HG03159 (cell line): ENCODE measurements at regions not wholly inside any gene's neighbourhood (a gene's known extent, or its start where the extent isn't known, plus 50 kb on each side); places are given as distances from the start of the nearest gene placed in this dataset.
"Not testable (repeated sequence)": the region's sequence is repeated elsewhere in the genome, so short reads cannot be mapped to it uniquely, and the experiment has no call there.

Source experiments
- ATAC-seq: cut with Tn5 transposase; IDR thresholded peaks from one replicate; pipeline ENCODE4 v1.9.1; 2021; ENCODE audit warnings: mild to moderate bottlenecking, moderate library complexity; ENCODE audit not compliant: unreplicated experiment

DNA sequence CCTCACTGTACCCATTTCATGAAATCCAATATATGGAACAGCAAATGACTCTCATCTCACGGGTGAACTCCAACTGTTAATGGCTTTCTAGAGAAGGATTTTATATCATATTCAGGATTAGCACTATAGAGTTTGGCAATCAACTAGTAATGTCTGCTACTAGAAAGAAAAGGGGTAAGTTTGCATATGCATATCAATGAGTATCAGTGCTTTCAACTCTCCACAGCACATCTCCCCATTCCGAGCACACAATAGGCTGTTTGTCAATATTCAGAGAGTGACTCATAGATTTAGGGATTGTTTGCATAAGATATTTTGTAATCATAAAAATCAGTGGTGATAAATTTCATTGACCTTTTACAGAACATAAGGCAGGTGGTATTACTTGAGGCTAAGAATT, 163.2 kb upstream of the LMCD1 start:
- no peak for ATAC-seq

DNA sequence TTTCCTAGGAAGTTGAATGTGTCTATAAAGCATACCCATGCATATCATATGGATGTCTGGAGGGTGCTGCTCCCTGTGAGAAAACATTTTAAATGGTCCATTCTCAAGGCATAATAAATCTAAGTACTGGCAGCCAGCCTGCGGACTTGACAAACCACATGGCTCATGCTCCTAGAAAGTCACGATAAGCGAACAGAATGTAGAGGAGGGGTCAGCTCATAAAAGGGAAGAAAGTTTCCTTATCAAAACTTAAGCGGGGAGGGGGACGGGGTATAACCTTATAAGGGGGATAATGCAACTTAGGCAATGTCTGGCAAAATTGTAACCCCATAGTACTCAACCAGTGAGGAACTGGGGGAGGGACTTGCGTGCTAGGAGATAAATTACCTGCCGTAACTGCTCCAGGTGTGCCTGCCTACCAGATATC, 159.8 kb upstream of the LMCD1 start:
- no peak for ATAC-seq

DNA sequence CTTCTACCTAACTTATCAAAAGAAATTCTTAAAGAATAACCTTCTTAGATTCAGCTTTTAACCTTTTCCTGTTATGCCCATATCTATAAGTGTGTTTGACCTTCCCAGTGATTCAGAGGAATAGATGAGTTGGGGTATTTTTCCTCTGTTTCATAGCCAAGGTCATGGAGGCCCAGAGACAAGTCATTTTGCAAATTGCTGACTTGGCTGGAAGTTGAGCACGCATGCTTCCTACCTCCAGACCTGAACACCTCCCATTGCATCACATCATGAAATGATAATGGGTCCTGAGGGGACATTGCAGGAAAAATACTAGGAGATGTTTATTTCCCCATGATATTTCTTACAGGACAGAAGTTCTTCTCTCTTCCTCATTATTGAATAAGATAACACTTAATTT, 158.6 kb upstream of the LMCD1 start:
- no peak for ATAC-seq

DNA sequence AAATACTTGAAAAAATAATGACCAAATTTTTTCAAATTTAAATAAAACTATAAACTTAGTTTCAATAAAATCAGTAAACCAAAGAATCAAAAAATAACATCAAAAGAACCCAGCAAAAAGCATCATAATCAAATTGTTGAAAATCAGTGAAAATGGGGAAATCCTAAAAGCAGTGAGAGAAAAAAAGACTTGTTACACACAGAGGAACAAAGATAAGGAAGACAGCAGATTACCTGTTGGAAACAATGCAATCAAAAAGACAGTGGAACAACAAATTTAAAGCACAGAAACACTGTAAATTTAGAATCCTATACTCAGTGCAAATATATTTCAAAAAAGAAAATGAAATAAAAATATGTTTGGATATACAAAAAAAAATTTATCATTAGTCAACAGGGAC, 156.2 kb upstream of the LMCD1 start:
- ATAC-seq = no peak

DNA sequence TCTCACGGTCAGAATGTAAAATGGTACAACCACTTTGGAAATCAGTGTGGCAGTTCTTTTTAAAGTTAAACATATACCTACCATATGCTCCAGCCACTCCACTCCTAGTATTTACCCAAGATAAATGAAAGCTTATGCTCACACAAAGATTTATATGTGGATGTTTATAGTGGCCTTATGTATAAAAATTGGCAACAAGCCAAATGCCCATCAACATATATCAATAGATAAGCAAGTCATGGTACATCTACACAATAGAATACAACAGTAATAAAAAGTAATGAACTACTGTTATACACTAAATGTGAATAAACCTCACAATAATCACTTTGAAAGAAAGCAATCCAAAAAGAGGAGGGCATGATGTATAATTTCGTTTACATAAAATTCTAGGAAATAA, 153.5 kb upstream of the LMCD1 start:
- no peak for ATAC-seq

DNA sequence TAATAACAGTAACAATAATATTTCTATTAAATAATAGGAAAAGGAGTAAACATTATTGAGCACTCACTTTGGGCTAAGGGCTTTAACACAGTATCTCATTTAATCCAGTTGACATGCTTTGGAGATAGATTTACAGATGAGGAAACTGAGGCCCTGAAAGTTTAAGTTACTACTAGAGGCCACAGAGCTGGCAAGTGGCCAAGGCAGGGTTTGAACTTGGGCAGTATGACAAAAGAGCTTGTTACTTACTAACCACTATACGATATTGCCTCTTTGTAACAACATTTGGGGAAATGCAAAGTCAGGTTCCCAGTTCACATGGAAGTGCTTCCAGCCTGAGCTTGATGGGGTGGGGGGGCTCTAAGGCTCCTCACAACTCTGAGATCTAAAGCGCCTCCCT, 149.1 kb upstream of the LMCD1 start:
- no peak for ATAC-seq

DNA sequence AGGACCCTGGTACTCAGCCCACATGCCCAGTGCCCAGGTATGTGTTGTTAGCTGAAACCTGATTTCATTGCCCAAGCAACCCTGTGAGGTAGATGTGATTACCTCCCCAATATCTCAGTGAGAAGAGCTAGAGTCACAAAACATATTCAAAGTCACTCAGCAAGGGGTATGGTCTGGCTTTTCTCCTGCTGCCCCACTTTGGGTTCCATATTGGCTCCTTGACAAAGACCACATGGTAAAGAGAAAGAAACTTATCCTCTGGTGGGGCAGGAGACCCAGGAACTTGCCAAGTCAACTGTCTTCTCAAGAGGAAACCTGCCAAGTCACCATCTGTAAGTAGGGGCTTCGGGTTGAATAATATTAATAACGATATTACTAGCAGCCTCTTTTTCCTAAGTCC, 148.3 kb upstream of the LMCD1 start:
- no peak for ATAC-seq

DNA sequence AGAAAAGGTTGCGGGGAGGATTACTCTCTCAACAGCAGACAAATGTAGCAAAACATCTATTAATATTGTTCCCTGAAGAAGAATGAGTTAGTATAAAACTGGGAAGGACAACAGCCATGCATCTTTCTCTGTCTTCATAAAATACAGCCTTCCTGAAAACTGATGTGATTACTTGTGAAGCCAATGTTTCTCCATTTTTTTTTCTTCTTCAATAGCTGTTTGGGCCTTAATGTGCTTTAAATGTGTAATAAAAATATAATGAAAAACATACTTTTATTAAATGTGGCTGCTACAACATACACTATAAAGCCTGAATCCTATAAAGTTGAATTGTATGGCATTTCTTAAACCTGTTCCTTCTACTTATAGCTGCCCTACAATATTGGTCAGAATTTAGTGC, 146.3 kb upstream of the LMCD1 start:
- no peak for ATAC-seq

DNA sequence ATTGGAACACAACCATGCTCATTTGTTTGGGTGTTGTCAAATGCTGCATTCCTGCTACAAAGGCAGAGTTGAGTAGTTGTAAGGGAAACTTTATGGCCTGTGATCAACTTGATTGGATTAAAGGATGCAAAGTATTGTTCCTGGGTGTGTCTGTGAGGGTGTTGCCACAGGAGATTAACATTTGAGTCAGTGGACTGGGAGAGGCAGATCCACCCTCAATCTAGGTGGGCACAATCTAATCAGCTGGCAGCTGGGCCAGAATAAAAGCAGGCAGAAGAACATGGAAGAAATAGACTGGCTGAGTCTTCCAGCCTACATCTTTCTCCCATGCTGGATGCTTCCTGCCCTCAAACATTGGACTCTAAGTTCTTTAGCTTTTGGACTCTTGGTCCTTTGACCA, 145.6 kb upstream of the LMCD1 start:
- not testable (repeated sequence) for ATAC-seq

DNA sequence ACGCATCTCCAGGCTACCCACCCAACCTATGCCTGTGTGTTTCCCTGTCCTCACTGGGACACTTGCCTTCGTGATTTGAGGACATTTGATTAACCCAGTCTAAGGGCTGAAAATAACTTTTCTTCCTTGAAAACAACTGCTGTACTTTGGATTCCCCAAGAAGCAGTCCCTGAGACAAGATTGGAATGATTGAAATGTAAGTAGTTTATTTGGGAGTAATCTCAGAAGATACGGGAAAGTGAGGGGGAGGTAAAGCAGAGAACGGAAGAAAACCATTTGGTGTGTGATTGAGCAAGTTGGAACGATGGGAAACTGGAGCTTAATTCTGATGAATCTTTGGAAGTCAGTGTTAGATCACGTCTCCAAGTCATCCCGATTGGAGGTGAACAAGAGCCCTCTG, 143.8 kb upstream of the LMCD1 start:
- no peak for ATAC-seq

DNA sequence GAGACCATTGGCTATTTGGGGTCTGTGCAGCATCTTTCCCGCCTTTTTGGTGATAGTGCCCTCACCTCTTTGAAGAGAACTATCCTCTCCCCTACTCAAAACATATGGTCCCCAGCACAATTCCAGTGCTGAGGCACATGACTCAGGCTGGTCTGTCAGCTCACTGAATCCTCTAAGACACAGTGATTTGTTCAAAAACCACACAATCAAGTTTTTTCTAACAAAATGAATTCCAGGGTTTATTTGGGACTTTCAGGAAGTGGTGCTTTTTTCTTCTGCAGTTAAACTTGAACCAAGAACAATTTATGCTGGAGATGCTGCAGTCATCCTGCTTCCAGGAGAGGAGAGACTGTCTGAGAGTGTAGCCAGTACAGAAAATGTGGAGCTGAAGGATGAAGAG, 142.5 kb upstream of the LMCD1 start:
- no peak for ATAC-seq

DNA sequence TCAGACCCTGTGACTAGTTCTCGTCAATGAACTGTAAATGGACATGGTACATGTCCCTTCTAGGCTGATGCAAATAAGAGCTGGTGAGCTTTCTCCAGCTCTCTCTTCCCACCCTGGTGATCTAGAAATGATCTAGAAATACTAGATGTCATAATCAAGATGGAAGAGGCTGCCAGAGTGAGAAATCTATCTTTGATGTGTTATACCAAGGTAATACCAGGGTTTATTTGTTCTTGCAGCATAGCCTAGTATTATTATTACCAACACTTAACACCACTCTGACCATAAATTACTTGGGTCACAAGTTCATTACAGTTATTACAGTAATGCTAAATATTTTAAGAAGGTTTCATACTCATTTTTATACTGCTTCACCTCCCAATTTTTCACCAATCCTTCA, 138.4 kb upstream of the LMCD1 start:
- no peak for ATAC-seq

DNA sequence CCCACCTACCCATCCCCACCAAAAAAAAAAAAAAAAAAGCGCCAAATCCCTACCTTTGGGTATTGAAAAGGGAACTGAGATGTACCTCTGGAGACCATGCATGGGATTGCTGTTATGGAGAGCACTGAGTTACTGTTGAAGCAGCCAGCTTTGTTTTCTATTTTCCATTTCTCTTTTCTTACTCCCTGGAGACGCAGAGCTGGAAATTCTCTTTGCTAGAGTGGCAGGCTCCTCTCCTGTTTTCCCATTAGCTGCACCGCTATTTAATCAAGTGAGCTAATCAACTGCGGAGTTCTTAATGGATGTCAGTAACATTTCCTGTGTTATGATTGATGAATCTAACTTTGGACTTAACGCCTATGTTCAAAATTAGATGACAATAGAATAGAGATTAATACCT, 136.1 kb upstream of the LMCD1 start:
- ATAC-seq = no peak

DNA sequence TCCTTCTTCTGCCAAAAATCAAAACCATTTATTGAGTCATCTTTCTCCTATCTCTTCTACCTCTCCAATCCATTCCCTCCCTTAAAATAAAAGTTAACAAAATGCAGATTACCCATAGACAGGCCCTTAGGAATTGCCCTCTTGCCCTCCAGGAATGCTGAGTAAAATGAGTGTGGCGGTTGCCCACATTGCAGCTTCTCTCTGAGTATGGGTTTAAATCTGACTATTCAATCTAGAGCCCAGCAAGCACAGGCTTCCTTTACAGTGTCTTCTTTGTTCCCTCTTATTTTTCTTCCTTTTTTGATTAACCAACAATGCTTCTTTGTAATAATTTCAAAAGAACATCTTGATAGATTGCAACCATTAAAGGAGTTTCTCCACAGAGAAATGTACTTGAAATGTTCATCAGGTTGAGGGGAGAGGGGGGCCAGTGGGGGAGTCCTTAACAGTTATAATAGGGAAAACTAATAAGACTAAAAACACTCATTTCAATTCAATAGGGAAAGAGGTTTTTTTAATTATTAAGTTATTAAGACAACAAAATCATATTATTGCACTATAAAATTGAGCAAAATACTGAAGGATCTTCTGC, 135.3 kb upstream of the LMCD1 start:
- ATAC-seq = no peak

DNA sequence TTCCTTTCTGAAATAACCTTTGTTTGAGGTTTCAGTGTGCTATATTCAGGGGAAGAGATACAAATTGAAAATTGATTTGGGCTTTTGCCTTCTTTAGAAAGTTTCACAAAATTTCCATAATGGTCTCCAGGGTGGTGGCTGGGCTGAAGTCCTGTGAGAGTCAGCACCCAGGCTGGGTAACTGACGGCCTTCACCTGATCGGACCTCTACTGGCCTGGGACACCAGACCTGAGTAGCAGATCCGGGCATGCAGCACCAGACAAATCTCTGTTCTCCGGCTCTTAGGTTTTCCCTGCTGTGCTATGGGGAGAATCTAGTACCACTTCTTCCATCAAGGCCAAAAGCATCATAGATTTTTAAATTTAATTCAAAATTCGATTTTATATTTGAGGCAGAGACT, 133.0 kb upstream of the LMCD1 start:
- ATAC-seq = no peak

DNA sequence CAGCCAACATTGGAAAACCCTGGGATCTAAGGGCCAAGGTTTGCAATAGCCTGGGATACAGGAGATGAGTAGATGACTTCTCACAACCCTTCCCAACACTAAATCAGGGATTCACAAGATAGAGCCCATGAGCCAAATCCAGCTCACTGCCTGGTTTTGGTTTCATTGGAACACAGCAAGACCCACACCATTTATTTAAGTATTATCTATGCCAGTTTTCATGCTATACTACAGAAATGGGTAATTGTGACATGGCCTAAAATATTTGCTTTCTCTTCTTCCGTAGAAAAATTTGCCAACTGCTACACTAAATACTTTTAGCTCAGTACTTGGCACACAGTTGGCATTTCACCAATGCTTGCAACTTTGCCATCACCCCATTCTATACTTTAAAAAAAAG, 132.0 kb upstream of the LMCD1 start:
- ATAC-seq = no peak

DNA sequence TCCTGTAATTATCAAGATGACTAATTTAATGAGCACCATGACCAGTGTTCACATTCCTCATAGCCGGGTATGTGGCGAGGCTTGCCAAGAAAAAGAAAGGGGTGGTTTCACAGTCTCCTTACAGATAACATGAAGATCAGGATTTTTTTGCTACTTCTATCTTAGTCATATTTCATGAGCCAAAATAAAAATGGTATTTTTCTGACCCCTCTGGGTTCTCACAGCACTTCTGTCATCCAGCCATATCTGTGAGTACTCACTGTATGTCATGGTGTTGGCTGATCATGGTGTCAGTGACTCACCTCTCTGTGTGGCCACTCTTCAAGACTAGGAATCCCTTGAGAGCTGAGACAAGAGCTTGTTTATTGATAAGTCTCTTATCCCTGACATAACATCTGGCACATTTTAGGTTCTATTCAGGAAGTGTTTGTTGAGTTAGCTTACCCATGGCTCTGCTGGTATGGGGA, 130.5 kb upstream of the LMCD1 start:
- ATAC-seq = no peak

DNA sequence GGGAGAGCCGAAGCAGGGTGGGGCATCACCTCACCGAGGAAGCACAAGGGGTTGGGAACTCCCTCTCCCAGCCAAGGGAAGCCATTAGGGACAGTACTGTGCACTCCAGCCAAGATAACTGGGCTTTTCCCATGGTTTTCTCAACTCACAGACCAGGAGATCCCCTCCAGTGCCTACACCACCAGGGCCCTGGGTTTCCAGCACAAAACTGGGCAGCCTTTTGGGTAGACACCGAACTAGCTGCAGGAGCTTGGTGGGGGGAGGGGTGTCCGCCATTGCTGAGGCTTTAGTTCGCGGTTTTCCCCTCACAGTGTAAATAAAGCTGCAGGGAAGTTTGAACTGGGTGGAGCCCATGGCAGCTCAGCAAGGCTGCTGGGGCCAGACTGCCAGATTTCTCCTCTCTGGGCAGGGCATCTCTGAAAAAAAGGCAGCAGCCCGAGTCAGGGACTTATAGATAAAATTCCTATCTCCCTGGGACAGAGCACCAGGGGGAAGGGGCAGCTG, 129.6 kb upstream of the LMCD1 start:
- ATAC-seq = no peak

DNA sequence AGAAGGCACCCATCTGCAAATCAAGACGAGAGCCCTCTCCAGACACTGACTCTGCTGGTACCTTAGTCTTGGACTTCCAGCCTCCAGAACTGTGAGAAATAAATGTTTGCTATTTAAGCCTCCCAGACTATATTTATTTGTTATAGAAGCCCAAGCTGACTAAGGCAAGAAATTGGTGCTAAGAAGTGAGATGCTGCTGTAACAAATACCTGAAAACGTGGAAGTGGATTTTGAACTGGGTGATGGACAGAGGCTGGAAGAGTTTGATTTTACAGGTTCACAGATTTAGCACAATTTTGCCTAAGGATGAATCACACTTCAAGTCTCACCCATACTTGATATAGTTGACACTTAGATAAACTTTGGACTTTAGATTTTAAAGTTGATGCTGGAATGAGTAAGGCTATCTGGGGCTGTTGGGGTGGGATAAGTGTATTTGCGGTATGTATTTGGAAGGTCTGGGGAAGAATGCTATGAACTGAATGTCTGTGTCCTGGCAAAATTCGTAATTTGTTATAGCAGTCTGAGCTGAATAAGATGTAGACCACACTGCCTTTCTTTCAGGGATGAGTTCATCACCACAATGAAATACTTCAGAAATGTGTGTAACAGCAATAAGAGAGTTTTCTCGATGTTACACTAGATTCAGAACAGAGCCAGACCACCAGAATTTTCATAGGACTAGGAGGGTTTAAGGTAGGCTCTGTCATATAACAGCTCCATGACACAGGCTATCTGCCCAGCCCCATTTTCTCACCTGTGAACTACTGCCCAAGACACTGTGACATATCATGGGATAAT, 120.5 kb upstream of the LMCD1 start:
- ATAC-seq = no peak

DNA sequence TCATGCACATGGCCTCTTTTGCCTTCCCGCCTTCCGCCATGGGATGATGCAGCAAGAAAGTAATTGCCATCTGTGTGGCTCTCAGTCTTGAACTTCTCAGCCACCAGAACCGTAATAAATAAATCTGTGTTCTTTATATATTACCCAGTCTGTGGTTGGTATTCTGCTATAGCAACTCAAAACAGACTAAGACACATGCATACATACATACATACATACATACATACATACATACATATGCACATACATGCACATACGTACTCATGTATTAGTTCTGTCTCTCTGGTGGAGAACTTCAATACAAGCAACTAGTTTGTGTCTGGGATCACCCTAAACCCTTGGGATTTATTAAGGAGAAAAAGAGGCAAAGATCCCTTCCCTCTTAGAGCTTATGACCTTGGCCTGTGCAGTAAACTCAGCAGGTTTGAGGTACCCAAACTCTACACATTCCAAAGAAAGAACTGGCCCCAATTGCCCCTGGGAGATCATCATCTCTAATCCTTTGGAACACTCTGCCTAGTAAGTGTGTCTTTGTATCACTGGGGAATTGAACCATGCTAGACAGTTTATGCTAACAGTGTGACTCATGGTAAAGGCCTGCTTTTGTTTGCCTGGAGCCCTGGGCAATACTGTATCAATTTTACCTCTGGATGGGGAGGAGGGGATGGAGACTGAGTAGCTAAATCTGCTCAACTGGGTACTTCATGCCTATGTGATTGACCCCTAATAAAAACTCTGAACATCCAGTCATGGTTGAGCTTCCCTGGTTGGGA, 115.6 kb upstream of the LMCD1 start:
- no peak for ATAC-seq

DNA sequence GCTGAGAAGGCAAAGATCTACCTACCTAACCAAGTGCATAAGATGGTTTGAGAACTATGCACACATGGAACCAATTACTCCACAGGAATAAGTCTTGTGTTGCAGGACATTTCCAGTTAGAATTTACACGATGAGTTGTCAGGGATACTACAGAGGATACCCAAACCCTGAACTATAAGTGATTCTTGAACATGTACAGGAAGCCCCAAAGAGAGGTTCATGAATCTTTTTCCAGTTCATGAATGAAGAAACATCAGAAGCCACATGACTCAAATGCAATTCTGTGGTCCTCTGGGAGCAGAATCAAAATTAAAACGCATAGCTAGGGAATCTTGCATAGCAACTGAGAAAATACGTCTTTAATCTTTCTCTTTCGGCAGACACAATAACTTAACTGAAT, 114.1 kb upstream of the LMCD1 start:
- no peak for ATAC-seq

DNA sequence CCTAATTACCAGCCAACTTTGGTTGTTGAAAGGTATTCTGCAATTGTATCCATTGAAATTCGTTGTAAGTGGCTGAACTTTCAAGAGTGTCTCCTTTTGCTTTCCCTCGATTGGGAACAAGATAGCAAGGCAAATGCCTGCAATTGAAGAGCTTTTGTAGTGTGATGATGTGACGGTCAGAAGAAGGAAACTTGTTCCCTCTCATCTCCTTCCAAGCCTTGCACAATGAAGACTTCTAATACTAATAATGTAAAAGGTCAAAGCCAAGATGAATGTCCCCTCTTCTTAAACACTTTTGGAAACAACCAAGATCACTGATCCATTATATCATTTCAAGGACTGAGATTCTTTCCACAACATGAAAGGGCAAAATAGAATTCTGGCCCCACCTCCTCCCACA, 101.9 kb upstream of the LMCD1 start:
- no peak for ATAC-seq
